ENCODE measurements at regions not wholly inside any gene's neighbourhood (a gene's known extent, or its start where the extent isn't known, plus 50 kb on each side); places are given as distances from the start of the nearest gene placed in this dataset.
A peak's percentile ranks its signal among the peaks of the same experiment; 100 is the strongest.
"Not testable (repeated sequence)": the region's sequence is repeated elsewhere in the genome, so short reads cannot be mapped to it uniquely, and the experiment has no call there.

DNA sequence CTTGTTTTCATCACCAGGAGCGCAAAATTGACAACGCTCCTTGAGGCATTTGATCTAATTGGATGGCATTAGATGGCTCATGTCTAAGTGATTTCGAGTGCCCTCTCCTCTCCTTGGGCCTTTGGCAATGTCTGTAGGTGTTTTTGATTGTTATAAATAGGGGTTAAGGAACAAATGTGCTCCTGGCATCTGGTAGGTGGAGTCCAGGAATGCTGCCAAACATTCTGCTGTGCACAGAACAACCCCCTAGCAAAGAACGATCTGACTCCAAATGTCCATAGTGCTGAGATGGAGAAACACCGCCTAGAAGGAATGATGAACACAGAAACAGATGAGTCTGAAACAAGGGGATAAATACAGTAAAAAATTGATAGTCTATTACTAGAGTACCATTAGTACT lies 68.0 kb upstream of the C1QTNF9B start:
- ATAC-seq (ENCODE audit: low FRiP score), result no peak
- TF ChIP-seq, protein P1, sequence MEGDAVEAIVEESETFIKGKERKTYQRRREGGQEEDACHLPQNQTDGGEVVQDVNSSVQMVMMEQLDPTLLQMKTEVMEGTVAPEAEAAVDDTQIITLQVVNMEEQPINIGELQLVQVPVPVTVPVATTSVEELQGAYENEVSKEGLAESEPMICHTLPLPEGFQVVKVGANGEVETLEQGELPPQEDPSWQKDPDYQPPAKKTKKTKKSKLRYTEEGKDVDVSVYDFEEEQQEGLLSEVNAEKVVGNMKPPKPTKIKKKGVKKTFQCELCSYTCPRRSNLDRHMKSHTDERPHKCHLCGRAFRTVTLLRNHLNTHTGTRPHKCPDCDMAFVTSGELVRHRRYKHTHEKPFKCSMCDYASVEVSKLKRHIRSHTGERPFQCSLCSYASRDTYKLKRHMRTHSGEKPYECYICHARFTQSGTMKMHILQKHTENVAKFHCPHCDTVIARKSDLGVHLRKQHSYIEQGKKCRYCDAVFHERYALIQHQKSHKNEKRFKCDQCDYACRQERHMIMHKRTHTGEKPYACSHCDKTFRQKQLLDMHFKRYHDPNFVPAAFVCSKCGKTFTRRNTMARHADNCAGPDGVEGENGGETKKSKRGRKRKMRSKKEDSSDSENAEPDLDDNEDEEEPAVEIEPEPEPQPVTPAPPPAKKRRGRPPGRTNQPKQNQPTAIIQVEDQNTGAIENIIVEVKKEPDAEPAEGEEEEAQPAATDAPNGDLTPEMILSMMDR (IDR thresholded peaks at IDR 0.05), result no peak
- no peak for DNase-seq (ENCODE audit: low spot score)

DNA sequence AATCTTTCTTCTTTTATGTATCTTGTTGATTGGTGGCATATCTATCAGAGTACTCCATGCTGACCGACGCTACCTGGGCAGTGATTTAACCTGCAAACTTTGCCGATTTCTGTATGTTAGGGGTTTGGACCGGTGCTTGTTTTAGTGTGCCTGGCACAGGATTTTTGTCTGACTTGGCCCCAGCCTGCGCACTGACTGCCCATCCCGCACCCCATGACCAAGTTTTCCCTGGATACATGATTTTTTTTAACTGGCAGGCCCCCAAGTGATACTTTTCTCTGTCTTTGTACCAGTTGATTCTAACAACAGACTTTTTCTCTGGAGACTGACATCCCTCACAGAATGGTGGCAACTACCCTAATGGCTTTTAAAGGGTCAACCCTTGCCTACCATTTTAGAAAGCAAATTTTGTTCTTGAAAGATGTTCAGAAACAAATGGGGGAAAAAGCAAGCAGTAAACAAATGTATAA lies 69.0 kb upstream of the C1QTNF9B start:
- no peak for ATAC-seq (ENCODE audit: low FRiP score)
- TF ChIP-seq, protein P1 (IDR thresholded peaks at IDR 0.05), result no peak
- DNase-seq (ENCODE audit: low spot score), result no peak

DNA sequence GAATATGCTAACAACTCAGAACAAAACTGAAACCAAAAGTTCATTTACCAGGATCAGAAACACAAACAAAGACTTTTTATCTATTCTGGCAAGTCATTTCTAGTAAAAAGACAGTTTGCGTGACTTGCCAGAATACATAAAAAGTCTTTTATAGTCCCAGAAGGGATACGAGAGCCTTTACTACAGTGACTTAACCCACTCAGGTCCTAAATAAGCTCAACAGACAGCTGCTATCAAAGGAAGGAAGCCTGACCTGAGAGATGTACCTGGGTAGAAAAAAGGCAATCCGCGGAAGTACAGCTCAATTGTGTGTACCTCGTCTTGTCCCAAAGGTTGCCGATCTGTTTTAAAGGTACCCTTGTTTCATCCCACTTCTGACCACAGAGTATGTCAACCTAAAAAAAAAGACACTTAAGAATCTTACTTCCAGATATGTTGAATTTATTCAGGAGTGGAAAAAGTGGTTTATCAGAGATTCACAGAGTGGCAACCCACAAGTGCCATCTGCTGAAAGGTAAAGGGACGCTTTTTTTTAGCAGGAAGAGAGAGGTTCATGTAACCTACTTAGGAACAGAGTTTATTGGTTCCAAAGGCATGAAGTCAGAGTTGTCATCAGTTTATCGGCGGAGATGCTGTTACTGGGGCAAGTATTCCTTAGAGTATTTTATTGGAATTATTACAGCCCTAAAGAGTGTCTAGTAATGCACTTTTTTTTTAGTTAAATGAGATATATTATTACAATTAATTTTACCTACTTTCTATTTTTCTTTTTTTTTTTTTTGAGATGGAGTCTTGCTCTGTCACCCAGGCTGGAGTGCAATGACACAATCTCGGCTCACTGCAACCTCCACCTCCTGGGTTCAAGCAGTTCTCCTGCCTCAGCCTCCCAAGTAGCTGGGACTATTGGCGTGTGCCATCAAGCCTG lies 69.7 kb upstream of the C1QTNF9B start:
- TF ChIP-seq, protein P1 (IDR thresholded peaks at IDR 0.05), result no peak
- DNase-seq (ENCODE audit: low spot score) (no peak), ATAC-seq (ENCODE audit: low FRiP score) (no peak)

DNA sequence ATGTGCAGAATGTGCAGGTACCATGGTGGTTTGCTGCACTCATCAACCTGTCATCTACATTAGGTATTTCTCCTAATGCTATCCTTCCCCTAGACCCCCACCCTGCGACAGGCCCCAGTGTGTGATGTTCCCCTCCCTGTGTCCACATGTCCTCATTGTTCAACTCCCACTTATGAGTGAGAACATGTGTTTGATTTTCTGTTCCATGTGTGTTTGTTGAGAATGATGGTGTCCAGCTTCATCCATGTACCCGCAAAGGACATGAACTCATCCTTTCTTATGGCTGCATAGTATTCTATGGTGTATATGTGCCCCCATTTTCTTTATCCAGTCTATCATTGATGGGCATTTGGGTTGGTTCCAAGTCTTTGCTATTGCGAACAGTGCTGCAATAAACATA lies 70.5 kb upstream of the C1QTNF9B start:
- ATAC-seq (ENCODE audit: low FRiP score); DNase-seq (ENCODE audit: low spot score): not testable (repeated sequence)

DNA sequence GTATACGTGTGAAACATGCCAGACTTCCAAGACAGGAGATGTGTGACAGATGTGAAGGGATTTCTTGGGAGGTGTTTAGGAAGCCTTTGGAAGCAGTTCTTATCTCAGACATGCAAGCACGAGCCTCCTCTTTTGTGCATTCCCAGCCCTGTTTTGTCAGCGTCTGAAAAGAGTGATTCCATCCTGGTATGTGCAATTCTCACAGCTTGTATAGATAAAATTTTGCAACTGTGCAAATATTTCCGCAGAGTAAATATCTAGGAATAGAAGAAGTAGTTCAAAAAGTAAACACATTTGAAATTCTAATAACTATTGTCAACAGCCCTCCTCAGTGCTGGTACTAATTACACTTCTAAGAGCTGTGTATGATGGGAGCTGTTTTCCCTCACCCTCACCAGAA lies 72.3 kb upstream of the C1QTNF9B start:
- TF ChIP-seq, protein P1 (IDR thresholded peaks at IDR 0.05), result no peak
- no peak for DNase-seq (ENCODE audit: low spot score)
- peak; percentile 64 for ATAC-seq (ENCODE audit: low FRiP score)

DNA sequence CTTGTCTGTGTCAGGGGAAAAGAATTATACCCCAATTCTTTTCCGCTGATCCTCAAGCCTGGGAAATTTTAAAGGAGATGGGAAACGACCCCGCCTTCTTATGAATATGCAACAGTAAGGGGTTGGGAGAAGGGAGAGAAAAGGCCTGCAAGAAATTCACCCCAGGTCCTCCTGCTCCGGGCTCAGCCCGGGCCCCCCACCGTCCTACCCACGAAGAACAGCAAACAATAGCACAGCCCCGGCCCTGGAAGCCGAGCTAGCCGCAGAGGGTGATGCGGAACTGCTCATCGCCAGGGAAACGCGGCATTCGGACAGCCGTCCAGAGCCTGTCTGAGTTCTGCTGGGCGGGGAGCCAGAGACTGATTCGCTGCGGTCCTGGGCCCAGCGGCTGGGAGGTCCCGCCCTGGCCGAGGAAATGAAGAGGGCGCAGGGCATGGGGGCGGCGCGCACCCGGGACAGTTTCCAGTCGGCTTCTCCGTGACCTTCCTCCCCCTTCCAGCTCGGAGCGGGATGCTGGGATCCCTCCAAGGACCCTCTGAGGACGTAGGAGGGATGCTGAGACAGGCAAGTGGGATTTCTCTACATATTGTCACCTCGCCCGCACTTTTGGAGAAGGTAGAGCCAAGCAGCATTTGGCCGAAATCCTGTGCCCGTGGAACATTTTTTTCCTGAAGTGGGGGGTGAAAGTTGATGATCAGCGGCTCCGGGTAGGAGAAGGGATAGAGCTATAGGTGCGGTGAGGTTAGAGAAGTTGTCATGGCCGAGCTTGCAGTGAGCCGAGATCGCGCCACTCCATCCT lies 82.3 kb upstream of the C1QTNF9B start:
- TF ChIP-seq, protein P1 (IDR thresholded peaks at IDR 0.05), result no peak
- ATAC-seq (ENCODE audit: low FRiP score) (peak; percentile 89), DNase-seq (ENCODE audit: low spot score) (peak; percentile 58)

DNA sequence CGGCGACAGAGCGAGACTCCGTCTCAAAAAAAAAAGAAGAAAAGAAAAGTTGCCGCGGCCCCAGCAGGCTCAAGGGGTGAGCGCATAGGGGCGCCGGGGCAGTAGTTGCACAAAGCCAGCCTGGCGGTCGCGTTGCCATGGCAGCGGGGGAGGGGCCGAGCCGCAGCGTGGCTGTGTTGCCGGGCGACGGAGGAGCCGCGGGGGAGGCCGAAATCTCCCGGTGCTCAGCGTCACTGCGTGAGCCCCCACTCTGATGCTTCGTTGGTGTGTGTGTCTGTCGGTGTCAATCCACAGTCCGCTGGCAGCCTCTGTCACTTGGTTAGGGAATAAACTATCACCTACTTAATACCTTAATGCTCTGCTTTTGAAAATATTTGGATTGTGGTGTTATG lies 82.9 kb upstream of the C1QTNF9B start:
- TF ChIP-seq, protein P1 (IDR thresholded peaks at IDR 0.05), result no peak
- ATAC-seq (ENCODE audit: low FRiP score), result peak; percentile 86
- DNase-seq (ENCODE audit: low spot score), result peak; percentile 70

Data from omental fat pad (tissue), 3 donors.